Erythroblast (primary cell): ENCODE measurements at regions not wholly inside any gene's neighbourhood (a gene's known extent, or its start where the extent isn't known, plus 50 kb on each side); places are given as distances from the start of the nearest gene placed in this dataset.

Experiments
- GATA1 ChIP-seq: IDR thresholded peaks from 2 replicates; pipeline ENCODE4 v1.6.1; 2011; ENCODE audit warnings: low read depth, mild to moderate bottlenecking, control low read depth, low read length, moderate library complexity
- POLR2A ChIP-seq: IDR thresholded peaks from 2 replicates; pipeline ENCODE4 v1.6.1; 2011; ENCODE audit warnings: mild to moderate bottlenecking, low read length

DNA sequence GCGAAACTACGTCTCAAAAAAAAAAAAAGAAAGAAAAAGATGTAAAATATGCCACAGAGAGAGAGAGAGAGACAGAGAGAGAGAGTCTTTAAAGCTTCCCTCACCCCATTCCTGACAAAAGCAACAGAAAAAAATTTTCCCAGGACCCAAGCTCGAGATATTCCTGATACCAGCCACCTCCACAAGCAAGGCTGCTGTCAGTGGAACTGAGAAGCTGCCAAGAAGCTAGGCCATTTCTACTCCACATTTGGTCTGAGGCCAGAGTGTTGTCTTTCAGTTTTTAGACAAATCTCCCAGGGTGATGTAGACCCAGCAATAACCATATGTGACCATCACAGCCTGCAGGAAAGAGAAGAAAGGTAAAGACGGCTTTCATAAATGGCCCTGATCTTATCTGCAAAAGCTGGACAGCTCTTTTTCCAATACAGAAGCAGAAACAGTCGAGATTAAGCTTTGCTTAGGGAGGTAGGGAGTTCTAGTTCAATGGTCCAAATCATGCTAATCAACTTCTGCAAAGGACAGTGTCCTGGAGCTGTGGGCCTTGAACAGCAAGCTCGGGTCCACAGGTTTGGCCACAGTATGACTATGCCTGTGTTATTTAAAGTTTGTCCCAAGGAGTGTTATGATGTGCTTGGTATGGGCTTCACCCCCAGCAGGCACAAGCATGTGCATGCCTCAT, 130.3 kb upstream of the NUDT4 start:
- TF ChIP-seq POLR2A (no peak), GATA1 (no peak)
